Ovary (tissue), 7 donors: ENCODE measurements at regions not wholly inside any gene's neighbourhood (a gene's known extent, or its start where the extent isn't known, plus 50 kb on each side); places are given as distances from the start of the nearest gene placed in this dataset.

ENCODE experiments used
- DNase-seq, 5 donors: peaks; one replicate each; pipeline ENCODE4 v3.0.0-alpha.2; 2019 to 2020
- H3K27ac ChIP-seq, 2 donors: fragments of 200-600 bp; one replicate each; pipeline versions ENCODE4 v1.5.1 to v1.8.0; 2019 to 2022
- H3K27me3 ChIP-seq: fragments of 200-600 bp; one replicate; pipeline ENCODE4 v1.8.0; 2022
- H3K36me3 ChIP-seq: fragments of 200-600 bp; sonication (generic); one replicate; pipeline ENCODE4 v1.5.1; 2019
- H3K4me1 ChIP-seq: one replicate; pipeline ENCODE4 v1.8.1; 2013; ENCODE audit warnings: mild to moderate bottlenecking, moderate library complexity; ENCODE audit not compliant: insufficient read depth
- H3K4me3 ChIP-seq: fragments of 200-600 bp; sonication (generic); one replicate; pipeline ENCODE4 v1.5.1; 2017
- H3K9me3 ChIP-seq, 2 donors: fragments of 200-600 bp in 1 of 2; sonication (generic) in 1 of 2; one replicate each; pipeline versions ENCODE4 v1.5.1 to v1.8.1; 2013 to 2019; ENCODE audit warnings: mild to moderate bottlenecking in 1 of 2, moderate library complexity in 1 of 2
- CTCF ChIP-seq, 3 donors: fragments of 450-650 bp in 2 of 3; fragments of 200-600 bp in 1 of 3; IDR thresholded peaks; one replicate each; pipeline versions ENCODE4 v1.5.1 to v1.8.0; 2016 to 2022; ENCODE audit warnings: antibody characterized with exemption in 3 of 3, mild to moderate bottlenecking in 1 of 3
- EP300 ChIP-seq: sonication (generic); formaldehyde crosslinking; IDR thresholded peaks from one replicate; pipeline ENCODE4 v1.6.1; 2017; ENCODE audit warnings: antibody characterized with exemption
- POLR2A ChIP-seq: fragments of 450-650 bp; IDR thresholded peaks from one replicate; pipeline ENCODE4 v1.6.1; 2017; ENCODE audit warnings: antibody characterized with exemption, mild to moderate bottlenecking, moderate library complexity
- WGBS, 3 donors: extraction: QIAGEN DNeasy Blood & Tissue Kit in 1 of 3; methylation state at CpG; one replicate each; pipeline versions ENCODE4 v1.1.5 to v1.1.7; 2013 to 2017; 5-methylcytosine and 5-hydroxymethylcytosine counted together
- intact Hi-C, 4 donors: fragments of 100-400 bp; cut with DNase I; formaldehyde crosslinking; loops; one replicate each; pipeline versions ENCODE4 v1.11.0 to v1.15.1; 2022 to 2023
- donor health status: DM: no; HTN: no; CAD: no; lungs with moderate emphysema.
- donor health status: DM: no; HTN: no; CAD: no.
- donor health status: Bipolar disorder and iron deficiency.
- donor health status: DM: no; HTN: no; CAD: no.
- donor health status: DM: yes; HTN: yes; CAD: no.

DNA sequence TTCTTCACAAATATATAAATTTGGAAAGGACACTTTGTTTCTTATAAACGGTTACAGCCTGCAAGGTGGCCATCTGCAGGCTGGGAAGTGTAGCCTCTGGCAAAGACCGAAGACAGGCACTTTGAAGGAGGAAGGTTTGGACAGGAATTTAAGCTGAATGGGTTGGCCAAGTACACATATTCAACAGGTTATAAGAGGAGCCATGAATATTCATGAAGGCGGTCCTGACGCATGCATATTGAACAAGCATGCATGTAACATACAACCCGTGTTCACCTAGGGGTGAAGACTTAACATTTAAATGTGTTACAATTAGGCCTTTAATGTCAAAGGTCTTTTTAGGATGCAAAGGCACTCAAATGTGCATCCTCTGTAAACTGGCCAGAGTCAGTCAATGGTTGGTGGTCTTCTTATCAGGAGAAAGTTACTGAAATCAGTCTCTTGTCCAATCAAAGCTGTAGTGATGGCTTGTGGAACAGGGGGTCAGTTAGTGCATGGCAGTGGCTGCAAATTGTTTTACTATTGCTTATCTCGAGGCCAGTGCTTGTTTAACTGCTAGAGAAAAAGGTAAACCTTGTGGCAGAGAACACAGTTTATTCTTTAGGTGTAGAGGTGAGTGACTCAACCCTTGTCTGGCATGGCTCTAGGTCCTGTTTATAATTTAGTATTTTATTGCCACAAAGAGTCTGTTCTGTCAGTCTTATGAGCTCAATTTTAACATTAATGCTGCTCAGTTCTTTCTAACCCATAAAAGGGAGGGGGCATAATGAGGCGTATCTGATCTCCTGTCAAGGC lies 70.3 kb upstream of the F3 start:
- TF ChIP-seq POLR2A = no peak
- TF ChIP-seq EP300 = no peak
- no peak for TF ChIP-seq CTCF (IDR thresholded peaks at IDR 0.05)
- Histone ChIP-seq H3K4me3 (no peak overlapping the region), H3K27ac (no peak overlapping the region), H3K9me3 (no peaks in the 10 kb centered on the region), H3K27me3 (no peaks in the 10 kb centered on the region), H3K36me3 (no peaks in the 10 kb centered on the region), H3K4me1 (peaks cover 4% of the 10 kb centered on the region)
- no peak for DNase-seq
- intact Hi-C loops = no loop called here
- 82 to 86% (median 85%) methylated on average over 7 of the region's 7 CpGs for WGBS, 3 donors

- WGBS, 3 donors = 92 to 95% (median 93%) methylated on average over 8 of the region's 8 CpGs
- DNase-seq = peak in 1 of 5 donors; percentile 2
- Histone ChIP-seq H3K9me3 (no peaks in the 10 kb centered on the region), H3K36me3 (no peaks in the 10 kb centered on the region), H3K4me3 (no peak overlapping the region), H3K27ac (no peak overlapping the region), H3K27me3 (no peaks in the 10 kb centered on the region), H3K4me1 (peaks cover 3% of the 10 kb centered on the region)
- TF ChIP-seq CTCF (IDR thresholded peaks at IDR 0.05) (no peak), POLR2A (no peak), EP300 (no peak)
- intact Hi-C loops = no loop called here
Measured at GRCh38 chr1:94609619-94610018, 68.1 kb upstream of the F3 start.

DNA sequence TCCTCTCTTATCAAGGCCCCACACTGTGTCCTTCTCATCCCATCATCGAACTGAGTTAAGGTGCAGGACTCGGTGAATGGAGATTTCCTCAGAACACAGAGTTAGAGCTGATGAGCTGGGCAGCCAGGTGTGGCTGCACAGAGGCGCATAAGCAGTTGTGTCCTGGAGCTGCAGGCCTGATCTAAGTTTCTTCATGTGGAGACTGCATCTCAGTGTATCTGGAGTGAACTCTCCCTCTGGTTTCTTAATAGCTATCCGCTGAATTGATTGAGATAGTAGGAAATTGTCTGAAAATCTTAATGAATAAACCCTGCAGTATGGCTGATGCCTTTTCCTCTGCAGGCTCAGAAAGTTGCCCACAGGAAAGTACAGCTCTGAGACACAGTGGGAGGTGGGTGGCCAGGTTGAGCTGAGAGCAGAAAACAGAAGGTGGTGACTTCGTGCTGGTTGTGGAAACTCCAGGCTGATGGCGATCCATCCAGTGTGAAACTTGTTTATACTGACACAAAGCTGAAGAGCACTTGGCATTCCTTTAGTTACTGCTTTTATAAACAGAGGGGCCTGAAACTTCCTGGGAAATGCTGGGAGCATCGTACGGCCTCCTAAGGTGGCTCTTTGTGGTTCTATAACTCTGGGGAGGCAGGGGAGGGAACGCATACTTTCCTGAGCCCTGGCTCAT lies 67.4 kb upstream of the F3 start:
- TF ChIP-seq EP300 = no peak
- no peak for TF ChIP-seq POLR2A
- TF ChIP-seq CTCF (IDR thresholded peaks at IDR 0.05) = no peak
- Histone ChIP-seq H3K27me3 (no peaks in the 10 kb centered on the region), H3K9me3 (no peaks in the 10 kb centered on the region), H3K4me3 (no peak overlapping the region), H3K4me1 (no peaks in the 10 kb centered on the region), H3K27ac (no peak overlapping the region), H3K36me3 (no peaks in the 10 kb centered on the region)
- intact Hi-C loops = no loop called here
- WGBS, 3 donors = 63 to 76% (median 63%) methylated on average over 9 of the region's 9 CpGs
- DNase-seq = no peak

- intact Hi-C loops = no loop called here
- Histone ChIP-seq H3K4me1 (no peaks in the 10 kb centered on the region), H3K36me3 (no peaks in the 10 kb centered on the region), H3K4me3 (no peak overlapping the region), H3K27me3 (no peaks in the 10 kb centered on the region), H3K9me3 (no peaks in the 10 kb centered on the region), H3K27ac (no peak overlapping the region)
- DNase-seq = no peak
- no peak for TF ChIP-seq CTCF (IDR thresholded peaks at IDR 0.05)
- no peak for TF ChIP-seq EP300
- TF ChIP-seq POLR2A = no peak
- 81 to 85% (median 82%) methylated on average over 10 of the region's 10 CpGs for WGBS, 3 donors
Measured at GRCh38 chr1:94608142-94608851, 66.7 kb upstream of the F3 start.
